HG02852 (cell line): ENCODE measurements at regions not wholly inside any gene's neighbourhood (a gene's known extent, or its start where the extent isn't known, plus 50 kb on each side); places are given as distances from the start of the nearest gene placed in this dataset.
"Not testable (repeated sequence)": the region's sequence is repeated elsewhere in the genome, so short reads cannot be mapped to it uniquely, and the experiment has no call there.

ENCODE experiments used
- ATAC-seq: cut with Tn5 transposase; IDR thresholded peaks from one replicate; pipeline ENCODE4 v1.9.1; 2021; ENCODE audit warnings: mild to moderate bottlenecking, moderate library complexity; ENCODE audit not compliant: unreplicated experiment

DNA sequence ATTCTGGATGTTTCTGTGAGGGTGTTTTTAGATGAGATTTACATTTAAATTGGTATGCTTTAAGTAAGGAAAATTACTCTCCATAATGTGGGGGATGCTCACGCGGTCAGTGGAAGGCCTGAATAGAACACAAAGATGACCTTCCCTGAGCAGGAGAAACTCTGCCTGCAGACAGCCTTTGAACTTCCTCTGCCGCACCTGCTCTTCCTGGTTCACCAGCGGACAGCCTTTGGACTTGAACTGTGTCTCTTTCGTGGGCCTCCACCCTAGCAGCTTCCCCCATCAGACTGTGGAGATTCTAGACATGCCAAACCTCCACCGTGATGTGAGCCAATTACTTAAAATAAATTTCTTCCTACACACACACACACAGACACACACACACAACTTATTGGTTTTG is 210.7 kb downstream of the EFCAB11 start:
- no peak for ATAC-seq

DNA sequence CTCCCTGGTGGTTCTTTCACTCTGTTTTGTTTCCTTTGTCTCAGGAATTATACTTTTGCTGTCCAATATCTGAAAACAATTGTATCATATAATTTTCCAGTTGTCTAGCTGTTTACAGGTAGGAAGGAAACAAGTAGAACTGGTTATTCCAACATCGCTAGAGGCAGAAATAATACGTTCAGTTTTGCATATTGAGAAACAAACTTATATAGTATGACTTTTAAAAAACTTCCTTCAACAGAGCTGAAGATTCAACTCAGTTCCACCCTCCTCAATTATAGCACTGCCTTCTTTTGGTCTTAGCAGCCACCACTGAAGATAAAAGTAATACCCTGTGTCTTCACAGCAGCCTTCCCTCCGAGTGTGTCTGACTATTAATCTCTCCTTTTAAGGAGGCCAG is 214.3 kb downstream of the EFCAB11 start:
- ATAC-seq, result no peak

DNA sequence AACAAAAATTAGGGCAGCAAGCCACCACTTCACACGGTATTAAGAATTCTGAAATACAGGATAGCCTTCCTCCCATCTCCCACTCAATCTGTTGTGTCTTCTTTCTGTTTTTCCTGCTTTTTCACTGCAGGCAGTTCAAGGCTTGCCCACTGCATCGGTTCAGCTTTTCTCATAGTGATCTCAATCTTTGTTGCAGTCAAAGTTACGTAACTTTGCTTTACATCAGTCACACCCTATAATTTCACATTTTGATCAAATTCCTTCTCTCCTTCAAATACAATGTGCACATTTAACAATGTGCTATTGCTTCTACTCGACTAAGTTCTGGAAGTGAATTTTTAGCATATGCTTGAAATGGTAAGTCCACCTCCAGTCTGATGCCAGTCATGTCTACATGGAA is 217.6 kb downstream of the EFCAB11 start:
- no peak for ATAC-seq

DNA sequence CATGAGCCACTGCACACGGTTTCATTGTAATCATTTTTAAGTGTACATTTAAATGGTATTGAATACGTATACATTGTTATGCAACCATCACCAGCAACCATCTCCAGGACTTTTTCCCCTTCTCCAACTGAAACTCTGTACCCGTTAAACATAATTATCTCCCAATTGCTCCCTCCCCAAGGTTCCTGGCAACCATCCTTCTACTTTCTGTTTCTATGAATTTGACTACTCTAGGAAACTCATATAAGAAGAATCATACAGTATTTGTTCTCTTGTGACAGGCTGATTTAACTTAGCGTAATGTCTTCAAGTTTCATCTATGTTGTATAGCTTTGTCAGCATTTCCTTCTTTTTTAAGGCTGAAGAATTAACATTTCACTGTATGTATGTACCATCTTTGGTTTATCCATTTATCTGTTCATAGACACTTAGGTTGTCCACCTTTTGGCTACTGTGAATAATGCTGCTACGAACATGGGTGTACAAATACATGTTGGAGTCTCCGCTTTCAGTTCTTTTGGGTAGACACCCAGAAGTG is 223.1 kb downstream of the EFCAB11 start:
- no peak for ATAC-seq

DNA sequence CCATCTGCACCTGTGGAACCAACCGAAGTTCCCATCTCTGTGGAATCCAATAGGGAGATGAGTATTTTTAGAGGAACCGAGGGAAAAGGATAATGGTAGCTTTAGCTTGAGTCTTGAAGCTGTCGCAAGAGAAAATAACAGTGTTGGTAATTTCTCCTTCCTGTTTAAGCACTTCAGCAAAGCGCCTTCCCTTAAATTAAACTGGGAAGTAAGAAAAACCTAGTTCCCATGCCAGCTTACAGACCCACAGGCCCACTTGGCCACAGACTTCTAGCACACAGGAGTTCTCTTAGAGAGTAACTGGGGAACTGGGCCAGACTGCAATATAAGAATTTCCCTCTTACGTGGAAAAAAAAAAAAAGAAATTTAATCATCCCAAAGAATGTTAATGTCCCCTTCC is 223.8 kb downstream of the EFCAB11 start:
- no peak for ATAC-seq

DNA sequence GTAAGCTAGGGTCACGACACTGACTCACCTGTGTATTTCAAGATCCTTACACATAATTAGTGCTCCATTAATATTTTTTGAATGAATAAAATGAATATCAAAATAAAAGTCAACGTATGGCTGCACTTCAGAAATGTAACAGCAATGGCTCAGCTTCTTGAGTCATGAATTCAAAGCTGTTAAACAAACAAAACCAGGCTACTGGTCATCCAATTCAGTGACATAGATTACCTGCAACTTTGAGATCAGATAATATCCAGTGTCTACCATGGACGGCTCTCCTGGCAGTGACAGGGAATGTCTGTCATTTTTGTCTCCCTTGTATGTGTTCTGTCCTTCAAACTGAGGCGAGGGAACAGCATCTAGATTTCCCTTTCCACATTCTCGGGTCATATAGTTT is 225.6 kb downstream of the EFCAB11 start:
- ATAC-seq, result no peak

DNA sequence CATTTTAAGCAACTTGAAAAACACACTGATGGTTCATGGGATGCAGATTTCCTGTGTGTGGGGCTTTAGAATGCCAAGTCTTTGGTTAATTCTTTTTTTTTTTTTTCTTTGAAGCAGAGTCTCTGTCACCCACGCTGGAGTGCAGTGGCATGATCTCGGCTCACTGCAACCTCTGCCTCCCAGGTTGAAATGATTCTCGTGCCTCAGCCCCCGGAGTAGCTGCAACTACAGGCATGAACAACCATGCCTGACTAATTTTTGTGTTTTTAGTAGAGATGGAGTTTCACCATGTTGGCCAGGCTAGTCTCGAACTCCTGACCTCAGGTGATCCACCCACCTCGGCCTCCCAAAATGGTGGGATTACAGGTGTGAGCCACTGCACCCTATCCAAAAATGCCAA is 228.3 kb downstream of the EFCAB11 start:
- not testable (repeated sequence) for ATAC-seq

DNA sequence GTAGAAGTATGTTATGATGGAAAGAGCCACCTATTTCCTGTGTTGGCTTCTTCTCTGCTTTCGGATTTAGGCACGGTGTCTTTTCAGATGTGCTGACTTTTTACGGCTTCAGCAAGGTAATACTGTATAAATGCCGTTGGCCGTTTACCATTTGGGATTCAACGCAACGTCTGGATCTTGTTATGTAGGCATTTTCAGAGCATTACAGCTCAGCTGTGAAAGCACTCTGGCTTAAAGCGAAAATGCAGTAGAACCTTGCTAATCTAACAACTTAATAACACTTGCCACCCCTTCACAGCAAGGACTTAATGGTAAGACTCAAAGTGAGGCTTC is 229.9 kb downstream of the EFCAB11 start:
- ATAC-seq, result no peak

DNA sequence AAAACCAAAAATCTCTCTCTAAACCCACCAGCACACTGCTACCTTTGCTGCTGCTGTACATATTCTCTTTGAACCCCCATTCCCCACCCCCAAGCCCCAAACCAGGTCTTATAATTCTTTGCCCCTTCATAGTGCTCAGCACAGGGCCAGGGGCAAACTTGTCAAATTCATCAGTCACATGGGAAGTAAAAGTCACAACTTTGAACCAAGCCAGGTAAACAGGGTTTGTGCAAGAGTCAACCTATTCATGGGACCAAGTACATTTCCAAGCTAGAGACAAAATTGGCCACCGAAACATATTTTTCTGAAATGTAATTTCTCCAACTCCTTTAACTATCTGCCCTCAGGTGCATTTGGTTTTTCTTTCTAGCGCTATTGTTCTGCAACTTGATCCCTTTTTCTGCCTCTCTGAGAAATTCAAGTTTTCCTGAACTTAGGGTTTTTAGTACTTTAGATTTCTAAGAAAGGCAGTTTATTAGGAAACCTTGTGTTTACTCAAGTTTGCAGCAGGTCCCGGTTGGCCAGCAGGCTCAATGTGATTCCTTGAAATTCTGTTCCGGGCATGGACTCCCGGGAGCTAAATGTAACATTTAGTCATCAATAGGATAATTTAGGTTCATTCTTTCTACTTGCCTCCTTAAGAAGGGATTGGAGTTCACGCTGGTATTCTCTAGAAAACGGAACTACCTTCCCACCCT is 230.5 kb downstream of the EFCAB11 start:
- no peak for ATAC-seq

DNA sequence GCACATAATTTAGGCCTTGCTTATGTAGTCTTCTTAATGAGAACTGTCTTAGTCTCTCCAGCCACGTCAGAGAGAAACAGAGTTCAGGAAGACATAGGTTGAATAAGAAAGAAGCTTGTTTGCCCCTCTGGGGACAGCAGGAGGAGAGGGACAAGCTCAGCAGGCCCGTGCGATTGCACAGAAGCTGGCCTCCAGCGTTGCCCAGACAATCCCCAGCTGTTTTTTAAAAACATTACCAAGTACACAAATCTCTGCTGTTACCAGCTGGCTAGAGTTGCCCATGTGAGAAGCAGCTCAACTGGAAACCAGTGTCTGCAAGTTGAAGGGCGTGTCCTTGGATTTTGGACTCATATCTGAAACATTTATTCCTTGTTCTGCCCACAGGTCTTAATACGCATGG is 232.6 kb downstream of the EFCAB11 start:
- no peak for ATAC-seq

DNA sequence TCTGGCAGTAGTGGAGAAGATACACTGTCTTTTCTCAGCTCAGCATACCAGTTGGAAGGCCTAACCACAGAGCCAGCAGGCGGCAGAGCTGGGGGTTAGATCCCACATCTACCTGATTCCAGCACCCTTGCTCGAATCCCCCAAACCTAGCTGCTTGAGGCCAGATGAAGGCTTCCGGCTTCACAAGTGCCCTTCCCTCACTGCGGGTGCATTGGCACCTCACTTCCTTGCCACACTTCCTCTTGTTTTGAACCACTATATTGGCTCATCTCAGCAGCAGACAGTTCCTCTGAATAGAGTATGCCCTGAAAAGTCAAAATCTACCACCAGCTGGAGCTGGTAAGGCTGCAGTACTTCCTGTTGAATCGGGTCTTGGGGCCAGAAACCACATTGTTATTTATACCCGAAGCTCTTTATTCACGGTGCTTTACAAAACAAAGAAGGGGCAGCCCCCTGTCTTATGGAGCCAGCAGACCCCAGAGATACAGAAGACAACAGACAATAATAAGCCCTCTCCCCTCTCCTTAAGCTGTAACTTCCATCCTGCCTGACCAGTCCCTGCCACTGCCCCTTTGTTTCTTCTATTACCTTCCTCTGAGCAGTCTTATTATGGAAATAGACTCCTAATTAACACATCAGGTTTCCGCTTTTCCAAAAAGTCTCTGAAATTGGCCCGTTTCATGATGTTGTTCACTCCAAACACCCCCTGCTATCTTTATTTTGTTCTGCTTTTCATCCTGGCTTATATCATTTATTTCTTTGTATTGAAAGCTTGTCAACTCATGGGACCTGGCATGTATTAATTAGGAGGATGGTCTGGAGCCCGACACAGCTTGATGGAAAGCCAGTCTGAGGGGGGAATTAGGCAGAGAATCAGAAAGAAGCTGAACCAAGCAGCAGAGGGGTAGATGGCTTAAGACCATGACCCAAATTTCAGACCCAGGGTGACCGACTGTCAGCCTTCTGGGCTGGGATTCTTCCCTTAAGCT is 233.5 kb downstream of the EFCAB11 start:
- ATAC-seq, result peak; percentile 68

DNA sequence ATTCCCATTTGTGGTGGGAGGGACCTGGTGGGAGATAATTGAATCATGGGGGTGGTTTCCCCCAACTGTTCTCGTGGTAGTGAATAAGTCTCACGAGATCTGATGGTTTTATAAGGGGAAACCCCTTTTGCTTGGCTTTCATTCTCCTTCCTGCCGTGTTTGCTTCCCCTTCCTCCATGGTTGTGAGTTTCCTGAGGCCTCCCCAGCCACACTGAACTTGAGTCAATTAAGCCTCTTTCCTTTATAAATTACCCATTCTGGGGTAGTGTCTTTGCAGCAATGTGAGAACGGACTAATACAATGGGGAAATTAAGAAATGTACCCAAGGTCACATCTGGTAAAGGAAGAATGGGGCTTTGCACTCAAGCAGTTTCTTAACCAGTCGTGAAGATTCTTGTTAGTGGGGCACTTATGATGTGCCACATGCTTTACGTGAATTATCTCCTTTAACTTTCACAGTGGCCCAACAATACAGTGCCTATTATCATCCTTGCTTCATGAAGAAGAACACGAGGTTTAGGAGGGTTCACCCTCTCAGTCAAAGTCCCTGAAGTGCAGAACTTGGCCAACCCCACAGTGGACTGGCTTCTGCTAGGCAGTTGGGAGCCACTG is 234.3 kb downstream of the EFCAB11 start:
- ATAC-seq, result no peak

DNA sequence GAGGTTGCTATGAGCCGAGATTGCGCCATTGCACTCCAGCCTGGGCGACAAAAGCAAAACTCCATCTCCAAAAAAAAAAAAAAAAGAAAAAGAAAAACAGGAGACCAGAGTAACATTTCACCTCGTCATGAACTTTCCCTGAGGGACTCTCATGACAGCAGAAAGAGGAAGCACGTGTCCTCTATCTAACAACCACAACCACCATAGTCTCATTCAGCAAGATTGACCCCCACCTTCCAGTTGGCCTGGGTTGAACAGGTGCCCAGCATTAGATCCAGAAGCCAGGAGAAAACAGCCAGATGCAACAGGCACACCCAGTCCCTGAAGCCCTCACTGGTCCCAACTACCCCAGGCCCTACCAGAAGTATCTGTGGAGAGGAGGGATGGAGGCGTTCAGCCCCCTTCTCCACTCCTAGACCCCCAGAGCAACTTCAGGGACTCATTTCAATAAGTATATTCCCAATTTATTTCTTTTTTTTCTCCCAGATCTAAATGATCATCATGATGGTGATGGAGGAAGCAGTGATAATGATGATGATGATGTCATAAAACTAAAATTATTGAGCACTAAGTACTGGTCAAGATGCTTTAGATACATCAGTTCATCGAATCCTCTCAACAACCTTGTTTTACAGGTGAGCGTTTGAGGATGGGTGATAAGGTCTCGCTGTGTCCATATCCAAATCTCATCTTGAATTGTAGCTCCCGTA is 235.0 kb downstream of the EFCAB11 start:
- no peak for ATAC-seq

DNA sequence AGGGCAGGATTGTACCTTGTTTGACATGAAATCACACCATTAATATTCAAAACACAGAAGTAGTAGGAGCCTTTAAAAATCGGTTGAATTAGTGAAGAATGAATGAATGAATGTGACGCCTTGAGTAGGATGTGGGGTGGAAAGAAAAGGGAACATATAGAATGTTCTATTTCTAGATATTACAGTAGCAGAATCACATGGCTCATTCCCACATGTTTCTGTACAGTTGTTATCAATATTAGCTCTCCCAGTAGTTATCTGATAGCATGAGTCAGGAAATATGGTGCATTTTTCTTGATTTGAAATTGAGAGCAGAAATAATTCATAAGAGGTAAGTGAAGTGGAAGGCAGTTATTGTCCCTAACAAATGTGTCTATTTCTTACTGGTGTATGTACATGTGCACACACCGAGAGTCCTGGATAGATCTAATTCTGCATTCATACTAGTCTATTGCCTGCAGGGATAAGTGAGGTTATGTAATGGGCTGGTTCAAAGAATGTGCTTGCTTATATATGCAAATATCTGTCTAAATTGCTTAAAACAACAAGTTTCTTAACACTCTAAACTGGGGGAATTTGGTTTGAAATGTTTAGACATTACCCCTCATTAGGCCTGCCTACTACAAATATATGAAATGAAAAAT is 245.4 kb downstream of the EFCAB11 start:
- ATAC-seq, result no peak

DNA sequence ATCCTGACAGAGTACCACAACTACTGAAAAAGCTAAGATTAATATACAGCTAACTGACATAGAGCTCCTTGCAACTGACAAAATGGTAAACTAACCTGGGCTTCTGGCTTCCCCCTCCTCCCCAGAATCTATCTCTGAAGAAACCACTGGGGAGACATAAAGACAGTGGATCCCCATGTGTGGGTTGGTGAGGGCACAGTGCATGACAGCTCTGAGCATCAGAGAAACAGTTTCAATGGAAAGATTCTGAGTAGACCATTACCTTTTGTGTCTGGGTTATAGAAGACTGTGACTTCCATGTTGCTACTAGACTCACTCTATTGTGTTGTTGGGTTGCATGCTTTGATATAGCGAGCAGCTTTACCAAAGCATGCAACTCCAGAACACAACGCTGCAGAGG is 247.4 kb downstream of the EFCAB11 start:
- no peak for ATAC-seq

DNA sequence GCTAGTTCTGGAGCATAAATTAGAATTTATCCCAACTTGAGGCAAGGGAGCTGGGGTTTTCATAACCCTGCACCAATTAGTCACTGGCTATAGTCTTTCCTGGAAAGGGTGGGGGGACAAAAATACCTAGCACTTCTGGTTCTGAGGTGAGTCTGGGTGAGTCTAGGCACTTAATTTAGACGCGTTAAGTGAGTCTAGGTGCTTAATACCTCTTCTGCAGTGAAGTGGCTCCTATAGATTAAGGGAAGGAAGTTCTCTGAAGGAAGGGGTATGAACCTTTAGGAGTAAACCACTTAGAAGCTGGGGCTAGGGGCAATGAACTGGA is 251.7 kb downstream of the EFCAB11 start:
- no peak for ATAC-seq

DNA sequence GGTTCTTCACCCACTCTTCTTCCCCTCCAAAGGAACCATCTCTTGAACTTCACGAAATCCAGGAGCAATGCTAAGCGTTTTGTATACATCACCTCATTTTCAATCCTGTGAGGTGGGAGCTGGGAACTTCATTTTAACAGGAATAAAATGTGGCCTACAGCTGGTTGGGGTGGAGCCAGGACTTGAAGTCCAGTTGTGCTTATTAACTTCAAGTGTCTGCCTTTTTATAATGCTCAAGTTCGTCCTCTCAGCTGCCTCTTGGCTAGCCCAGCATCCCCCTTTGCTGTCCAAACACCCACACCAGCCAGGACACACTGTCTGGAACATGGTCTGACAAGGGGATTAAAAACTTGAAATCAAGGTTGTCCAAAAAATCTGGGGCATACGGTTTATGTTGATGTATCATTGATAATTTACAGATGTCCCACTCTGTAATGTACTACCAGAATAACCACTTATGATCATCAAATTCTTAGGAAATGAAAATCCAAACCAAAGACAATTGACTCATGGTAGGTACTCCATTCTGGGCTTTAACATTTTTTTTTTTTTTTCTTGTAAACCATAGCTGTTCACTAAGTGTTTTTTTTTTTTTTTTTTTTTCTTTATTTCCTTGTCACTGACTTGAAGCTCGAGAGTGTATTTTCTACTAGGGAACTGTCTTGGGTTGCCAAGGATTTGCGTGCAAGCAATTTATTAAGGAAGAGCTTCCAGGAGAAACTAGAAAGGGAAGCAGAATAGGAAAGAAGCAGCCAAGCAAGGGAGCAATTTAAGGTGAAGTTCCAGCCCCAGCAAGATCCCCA is 252.3 kb downstream of the EFCAB11 start:
- no peak for ATAC-seq

DNA sequence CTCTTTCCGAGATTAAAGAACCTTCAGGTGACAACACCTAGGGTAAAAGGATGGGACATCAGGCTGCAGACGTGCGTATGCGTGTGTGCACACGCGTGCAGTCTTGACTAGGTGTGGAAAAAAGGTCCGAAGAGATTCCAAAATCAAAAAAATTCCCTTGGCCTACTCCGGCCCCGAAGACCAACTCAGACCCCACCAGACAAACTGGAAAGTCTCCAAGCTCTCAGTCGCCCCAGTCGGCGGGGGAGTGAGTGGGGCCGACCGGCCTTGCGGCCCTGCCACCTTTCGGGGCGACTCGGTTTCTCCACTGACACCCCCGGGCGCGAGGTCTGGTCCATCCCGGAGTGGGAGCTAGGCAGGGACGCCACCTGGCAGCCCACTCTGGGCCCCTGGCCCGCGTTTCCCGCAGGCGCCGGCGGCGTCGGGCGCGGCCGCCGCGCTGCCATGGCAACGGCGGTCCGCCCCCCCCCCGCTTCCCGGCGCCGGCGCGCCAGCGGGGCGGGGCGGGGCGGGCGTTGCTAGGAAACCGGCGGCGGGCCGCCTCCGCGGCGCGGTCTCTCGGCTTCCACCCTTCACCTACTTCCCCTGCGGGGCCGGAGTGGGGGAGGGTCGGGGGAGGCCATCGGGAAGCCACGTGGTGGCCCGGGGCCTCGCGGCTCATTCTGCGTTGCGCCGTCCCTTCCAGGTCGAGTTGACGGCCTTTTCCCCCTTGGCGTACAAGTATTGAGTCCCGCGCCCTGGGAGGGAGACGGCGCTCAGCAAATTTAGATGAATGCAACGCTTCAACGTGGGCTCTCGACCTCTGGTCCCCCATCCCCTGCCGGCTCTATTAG is 253.1 kb downstream of the EFCAB11 start:
- ATAC-seq, result peak; percentile 81

DNA sequence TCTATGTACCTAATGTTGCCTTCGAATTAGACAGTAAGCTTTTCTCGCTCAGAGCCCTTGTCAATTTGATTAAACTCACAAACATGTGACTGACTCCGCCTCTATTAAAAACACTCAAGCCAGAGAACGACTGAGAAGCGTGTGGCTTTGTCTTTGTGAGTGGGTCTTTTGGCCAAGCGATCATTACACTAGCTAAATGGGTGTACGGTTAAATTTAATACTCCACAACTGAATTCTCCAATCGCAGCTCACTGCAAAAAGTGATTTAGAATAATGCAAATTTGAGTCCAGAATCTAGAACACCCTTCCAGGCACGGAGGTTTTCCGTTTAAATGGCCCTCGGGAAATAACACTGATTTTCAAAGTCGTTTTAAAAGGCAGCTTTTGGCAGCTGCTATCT is 253.7 kb downstream of the EFCAB11 start:
- no peak for ATAC-seq
